ENCODE measurements at regions not wholly inside any gene's neighbourhood (a gene's known extent, or its start where the extent isn't known, plus 50 kb on each side); places are given as distances from the start of the nearest gene placed in this dataset.
"Not testable (repeated sequence)": the region's sequence is repeated elsewhere in the genome, so short reads cannot be mapped to it uniquely, and the experiment has no call there.

- no peak for DNase-seq (ENCODE audit: low read depth)
These were observed 1316.1 kb downstream of the SUCLG1 start for GRCh38 chr2:83142934-83143333.

- DNase-seq (ENCODE audit: low read depth): no peak
These were observed 1343.5 kb downstream of the SUCLG1 start for GRCh38 chr2:83115606-83116005.

- no peak for DNase-seq (ENCODE audit: low read depth)
These were observed 1343.9 kb downstream of the SUCLG1 start for GRCh38 chr2:83115155-83115554.

GRCh38 chr2:83113953-83114352, 1345.1 kb downstream of the SUCLG1 start:
- DNase-seq (ENCODE audit: low read depth): no peak

GRCh38 chr2:83112858-83113257, 1346.2 kb downstream of the SUCLG1 start:
- DNase-seq (ENCODE audit: low read depth): no peak

- DNase-seq (ENCODE audit: low read depth): no peak
These were observed 1349.8 kb downstream of the SUCLG1 start for GRCh38 chr2:83109284-83109683.

GRCh38 chr2:83106853-83107252, 1352.2 kb downstream of the SUCLG1 start:
- DNase-seq (ENCODE audit: low read depth): no peak

- DNase-seq (ENCODE audit: low read depth): no peak
These were observed 1354.9 kb downstream of the SUCLG1 start for GRCh38 chr2:83104202-83104601.

- DNase-seq (ENCODE audit: low read depth): peak; percentile 83
These were observed 1355.5 kb downstream of the SUCLG1 start for GRCh38 chr2:83103613-83104012.

- DNase-seq (ENCODE audit: low read depth): not testable (repeated sequence)
These were observed 1370.0 kb downstream of the SUCLG1 start for GRCh38 chr2:83089051-83089450.

GRCh38 chr2:83085869-83086268, 1373.2 kb downstream of the SUCLG1 start:
- DNase-seq (ENCODE audit: low read depth): no peak

- peak; percentile 80 for DNase-seq (ENCODE audit: low read depth)
These were observed 1377.0 kb downstream of the SUCLG1 start for GRCh38 chr2:83081826-83082690.

GRCh38 chr2:83079007-83079406, 1380.1 kb downstream of the SUCLG1 start:
- DNase-seq (ENCODE audit: low read depth): no peak

GRCh38 chr2:83072767-83073166, 1386.3 kb downstream of the SUCLG1 start:
- DNase-seq (ENCODE audit: low read depth): no peak

GRCh38 chr2:83071914-83072313, 1387.2 kb downstream of the SUCLG1 start:
- DNase-seq (ENCODE audit: low read depth): no peak

- DNase-seq (ENCODE audit: low read depth): no peak
These were observed 1387.7 kb downstream of the SUCLG1 start for GRCh38 chr2:83071352-83071751.

- peak; percentile 18 for DNase-seq (ENCODE audit: low read depth)
These were observed 1389.4 kb downstream of the SUCLG1 start for GRCh38 chr2:83069724-83070123.

- no peak for DNase-seq (ENCODE audit: low read depth)
These were observed 1390.4 kb downstream of the SUCLG1 start for GRCh38 chr2:83068714-83069113.

- no peak for DNase-seq (ENCODE audit: low read depth)
These were observed 1391.1 kb downstream of the SUCLG1 start for GRCh38 chr2:83067947-83068346.

- DNase-seq (ENCODE audit: low read depth): no peak
These were observed 1395.1 kb downstream of the SUCLG1 start for GRCh38 chr2:83063933-83064332.

- no peak for DNase-seq (ENCODE audit: low read depth)
These were observed 1395.6 kb downstream of the SUCLG1 start for GRCh38 chr2:83063511-83063910.

- DNase-seq (ENCODE audit: low read depth): no peak
These were observed 1400.4 kb downstream of the SUCLG1 start for GRCh38 chr2:83058683-83059082.

- peak; percentile 84 for DNase-seq (ENCODE audit: low read depth)
These were observed 1403.6 kb downstream of the SUCLG1 start for GRCh38 chr2:83055376-83056010.

- no peak for DNase-seq (ENCODE audit: low read depth)
These were observed 1404.3 kb downstream of the SUCLG1 start for GRCh38 chr2:83054751-83055150.
